Stomach (tissue), 8 donors: ENCODE measurements at regions not wholly inside any gene's neighbourhood (a gene's known extent, or its start where the extent isn't known, plus 50 kb on each side); places are given as distances from the start of the nearest gene placed in this dataset.

ENCODE experiments used
- DNase-seq, 2 donors: peaks; one replicate each; pipeline versions ENCODE4 v3.0.0 to v3.0.0-alpha.2; 2013 to 2019
- H3K27ac ChIP-seq, 5 donors: fragments of 200-600 bp in 4 of 5; sonication (generic) in 4 of 5; one replicate each; pipeline ENCODE4 v1.5.1; 2013 to 2019; ENCODE audit warnings: mild to moderate bottlenecking in 1 of 5, moderate library complexity in 1 of 5
- H3K27me3 ChIP-seq, 3 donors: fragments of 200-600 bp; sonication (generic); one replicate each; pipeline ENCODE4 v1.5.1; 2017 to 2019; ENCODE audit warnings: mixed run types in 1 of 3
- H3K36me3 ChIP-seq, 4 donors: fragments of 200-600 bp; sonication (generic); 1 replicate in 3 of 4; 2 replicates in 1 of 4; pipeline ENCODE4 v1.5.1; 2016 to 2019
- H3K4me1 ChIP-seq, 4 donors: fragments of 200-600 bp; sonication (generic); one replicate each; pipeline ENCODE4 v1.5.1; 2016 to 2019
- H3K4me3 ChIP-seq, 4 donors: fragments of 200-600 bp; sonication (generic) in 3 of 4; one replicate each; pipeline ENCODE4 v1.5.1; 2016 to 2019; ENCODE audit warnings: mild to moderate bottlenecking in 1 of 4
- H3K9me3 ChIP-seq, 4 donors: fragments of 200-600 bp; sonication (generic); one replicate each; pipeline ENCODE4 v1.5.1; 2016 to 2019
- CTCF ChIP-seq, 7 experiments: fragments of 450-650 bp in 4 of 7; fragments of 200-600 bp in 3 of 7; sonication (generic) in 3 of 7; IDR thresholded peaks; one replicate each; pipeline ENCODE4 v1.5.1; 2016 to 2019; ENCODE audit warnings: antibody characterized with exemption in 7 of 7, control low read depth in 2 of 7, mild to moderate bottlenecking in 1 of 7
- EP300 ChIP-seq: sonication (generic); formaldehyde crosslinking; IDR thresholded peaks from one replicate; pipeline ENCODE4 v1.6.1; 2017; ENCODE audit warnings: antibody characterized with exemption
- POLR2A ChIP-seq, 4 donors: fragments of 450-650 bp; IDR thresholded peaks; one replicate each; pipeline ENCODE4 v1.6.1; 2016; ENCODE audit warnings: antibody characterized with exemption in 4 of 4, control low read depth in 2 of 4, mild to moderate bottlenecking in 1 of 4, moderate library complexity in 1 of 4
- POLR2AphosphoS5 ChIP-seq, 3 donors: sonication (generic); formaldehyde crosslinking; IDR thresholded peaks; one replicate each; pipeline ENCODE4 v1.6.1; 2016; ENCODE audit warnings: antibody characterized with exemption in 3 of 3
- WGBS, 5 donors: extraction: QIAGEN DNeasy Blood & Tissue Kit in 3 of 5; methylation state at CpG; one replicate each; pipeline versions ENCODE4 v1.1.5 to v1.1.7; 2013 to 2018; 5-methylcytosine and 5-hydroxymethylcytosine counted together
- intact Hi-C: fragments of 100-400 bp; cut with DNase I; formaldehyde crosslinking; loops from one replicate; pipeline ENCODE4 v1.15.1; 2023; ENCODE audit warnings: low total_unique reads
- donor health status: healthy with polysubstance abuse.
- donor health status: Bipolar disorder and iron deficiency.
- donor health status: healthy.

- Histone ChIP-seq H3K27me3 (no peaks in the 10 kb centered on the region), H3K4me3 (no peak overlapping the region), H3K4me1 (no peaks in the 10 kb centered on the region), H3K36me3 (no peaks in the 10 kb centered on the region), H3K27ac (no peak overlapping the region), H3K9me3 (peaks cover 0 to 8% (median 0%) of the 10 kb centered on the region in 4 donors)
- no peak for DNase-seq
- intact Hi-C loops, result no loop called here
- TF ChIP-seq POLR2AphosphoS5 (IDR thresholded peaks at IDR 0.05) (no peak), POLR2A (IDR thresholded peaks at IDR 0.05) (no peak), EP300 (no peak), CTCF (IDR thresholded peaks at IDR 0.05) (no peak)
- 90 to 98% (median 94%) methylated on average over 3 of the region's 3 CpGs for WGBS, 5 donors
Observed at GRCh38 chr4:11131491-11131890, 297.2 kb downstream of the HS3ST1 start.

- Histone ChIP-seq H3K27ac (no peak overlapping the region), H3K4me3 (no peak overlapping the region), H3K27me3 (no peaks in the 10 kb centered on the region), H3K36me3 (no peaks in the 10 kb centered on the region), H3K9me3 (peaks cover 0 to 8% (median 0%) of the 10 kb centered on the region in 4 donors), H3K4me1 (no peaks in the 10 kb centered on the region)
- 85 to 91% (median 87%) methylated on average over 4 of the region's 4 CpGs for whole genome bisulfite sequencing, 5 donors
- DNase-seq, result no peak
- intact Hi-C loops, result no loop called here
- TF ChIP-seq POLR2A (IDR thresholded peaks at IDR 0.05), result no peak
- TF ChIP-seq CTCF (IDR thresholded peaks at IDR 0.05), result no peak
- TF ChIP-seq POLR2AphosphoS5 (IDR thresholded peaks at IDR 0.05), result no peak
- TF ChIP-seq EP300, result no peak
Observed at GRCh38 chr4:11130195-11130970, 298.3 kb downstream of the HS3ST1 start.

GRCh38 chr4:11120435-11120834 lies 308.3 kb downstream of the HS3ST1 start:
- 66 to 93% (median 88%) methylated on average over 2 of the region's 2 CpGs for WGBS, 5 donors

GRCh38 chr4:11119474-11119873 lies 309.2 kb downstream of the HS3ST1 start:
- intact Hi-C loops, result no loop called here
- Histone ChIP-seq H3K4me3 (no peak overlapping the region), H3K27ac (no peak overlapping the region)

More at GRCh38 chr4:11120435-11120834, 308.3 kb downstream of the HS3ST1 start:
- H3K36me3 ChIP-seq, result no peaks in the 10 kb centered on the region
- DNase-seq, result no peak
- no peaks in the 10 kb centered on the region for H3K27me3 ChIP-seq
- no peak overlapping the region for H3K27ac ChIP-seq
- H3K9me3 ChIP-seq, result peaks cover 0 to 9% (median 0%) of the 10 kb centered on the region in 4 donors
- intact Hi-C loops, result no loop called here
- H3K4me1 ChIP-seq, result no peaks in the 10 kb centered on the region
- no peak for TF ChIP-seq CTCF (IDR thresholded peaks at IDR 0.05)
- no peak for TF ChIP-seq POLR2A (IDR thresholded peaks at IDR 0.05)
- TF ChIP-seq EP300, result no peak
- no peak for TF ChIP-seq POLR2AphosphoS5 (IDR thresholded peaks at IDR 0.05)
- no peak overlapping the region for H3K4me3 ChIP-seq

More at GRCh38 chr4:11119474-11119873, 309.2 kb downstream of the HS3ST1 start:
- TF ChIP-seq CTCF (IDR thresholded peaks at IDR 0.05) (no peak), POLR2AphosphoS5 (IDR thresholded peaks at IDR 0.05) (no peak)
- 94 to 100% (median 100%) methylated on average over 1 of the region's 1 CpG for WGBS, 5 donors
- DNase-seq, result no peak
- Histone ChIP-seq H3K27me3 (no peaks in the 10 kb centered on the region), H3K4me1 (no peaks in the 10 kb centered on the region), H3K36me3 (no peaks in the 10 kb centered on the region), H3K9me3 (peaks cover 0 to 9% (median 0%) of the 10 kb centered on the region in 4 donors)
